Activated CD8-positive, alpha-beta memory T cell treated with anti-CD3 and anti-CD28 coated beads, Interleukin-2, amount 50 U/mL, for 48 hours (primary cell): ENCODE measurements at regions not wholly inside any gene's neighbourhood (a gene's known extent, or its start where the extent isn't known, plus 50 kb on each side); places are given as distances from the start of the nearest gene placed in this dataset.

ENCODE experiments used
- DNase-seq: peaks from one replicate; pipeline ENCODE4 v3.0.0-alpha.2; 2020

GRCh38 chr22:34055525-34056200 lies 135.4 kb upstream of the LARGE1 start:
- DNase-seq, result no peak

- DNase-seq, result no peak
Observed at GRCh38 chr22:34057726-34058125, 137.4 kb upstream of the LARGE1 start.

- DNase-seq, result no peak
Observed at GRCh38 chr22:34064696-34065095, 144.4 kb upstream of the LARGE1 start.

GRCh38 chr22:34067031-34067430 lies 146.8 kb upstream of the LARGE1 start:
- DNase-seq, result no peak

- DNase-seq, result no peak
Observed at GRCh38 chr22:34068001-34068400, 147.7 kb upstream of the LARGE1 start.

GRCh38 chr22:34070051-34070450 lies 149.8 kb upstream of the LARGE1 start:
- no peak for DNase-seq

- no peak for DNase-seq
Observed at GRCh38 chr22:34070531-34070930, 150.3 kb upstream of the LARGE1 start.

- no peak for DNase-seq
Observed at GRCh38 chr22:34072585-34072984, 152.3 kb upstream of the LARGE1 start.

GRCh38 chr22:34080433-34080832 lies 160.2 kb upstream of the LARGE1 start:
- no peak for DNase-seq

GRCh38 chr22:34096770-34097169 lies 176.5 kb upstream of the LARGE1 start:
- no peak for DNase-seq

- DNase-seq, result no peak
Observed at GRCh38 chr22:34099278-34099677, 179.0 kb upstream of the LARGE1 start.

- DNase-seq, result no peak
Observed at GRCh38 chr22:34102633-34103032, 182.4 kb upstream of the LARGE1 start.

- DNase-seq, result peak; percentile 54
Observed at GRCh38 chr22:34105461-34106062, 185.3 kb upstream of the LARGE1 start.

- DNase-seq, result no peak
Observed at GRCh38 chr22:34108168-34108567, 187.9 kb upstream of the LARGE1 start.

- no peak for DNase-seq
Observed at GRCh38 chr22:34111210-34111824, 191.0 kb upstream of the LARGE1 start.

- no peak for DNase-seq
Observed at GRCh38 chr22:34113381-34113780, 193.1 kb upstream of the LARGE1 start.

- no peak for DNase-seq
Observed at GRCh38 chr22:34114406-34114805, 194.1 kb upstream of the LARGE1 start.

- no peak for DNase-seq
Observed at GRCh38 chr22:34115722-34116121, 195.4 kb upstream of the LARGE1 start.

- no peak for DNase-seq
Observed at GRCh38 chr22:34116126-34116525, 195.8 kb upstream of the LARGE1 start.

- no peak for DNase-seq
Observed at GRCh38 chr22:34122042-34122441, 201.8 kb upstream of the LARGE1 start.

- DNase-seq, result no peak
Observed at GRCh38 chr22:34129691-34130486, 209.6 kb upstream of the LARGE1 start.

GRCh38 chr22:34135749-34136148 lies 215.5 kb upstream of the LARGE1 start:
- no peak for DNase-seq

- DNase-seq, result no peak
Observed at GRCh38 chr22:34150023-34150422, 229.7 kb upstream of the LARGE1 start.

- DNase-seq, result no peak
Observed at GRCh38 chr22:34159491-34159890, 239.2 kb upstream of the LARGE1 start.
